ENCODE measurements at regions not wholly inside any gene's neighbourhood (a gene's known extent, or its start where the extent isn't known, plus 50 kb on each side); places are given as distances from the start of the nearest gene placed in this dataset.

DNA sequence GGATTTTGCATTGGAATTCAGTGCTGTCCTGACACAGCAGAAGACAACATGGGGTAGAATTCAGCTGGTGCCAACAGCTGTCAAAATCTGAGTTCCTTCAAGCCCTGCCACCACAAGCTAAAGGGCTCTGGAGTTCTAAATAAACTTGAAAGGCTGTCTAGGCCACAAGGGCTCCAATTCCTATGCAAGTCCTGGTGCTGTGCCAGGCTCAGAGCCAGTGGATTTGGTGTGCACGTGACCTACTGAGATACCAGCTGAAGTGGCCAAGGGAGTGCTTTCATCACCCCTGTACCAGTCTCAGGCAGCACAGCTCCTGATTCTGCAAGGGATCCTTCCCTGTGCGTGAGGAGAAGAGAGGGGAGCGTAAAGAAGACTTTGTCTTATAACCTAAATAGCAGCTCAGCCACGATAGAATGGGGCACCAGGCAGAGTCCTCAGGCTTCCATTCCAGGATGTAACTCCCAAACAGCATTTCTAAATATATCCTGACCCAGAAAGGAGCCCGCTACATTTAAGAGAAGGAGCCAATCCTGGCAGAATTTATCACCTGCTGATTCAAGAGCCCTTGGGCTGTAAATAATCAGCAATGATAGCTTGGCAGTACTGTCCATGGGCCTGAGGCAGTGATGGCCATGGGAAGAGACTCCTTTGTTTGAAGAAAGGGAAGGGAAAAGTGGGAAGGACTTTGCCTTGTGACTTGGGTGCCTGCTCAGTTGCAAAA, 881.2 kb upstream of the EPHA7 start:
- TF ChIP-seq EZH2 (IDR thresholded peaks at IDR 0.05) (no peak), EZH2phosphoT487 (IDR thresholded peaks at IDR 0.05) (no peak)
- TF ChIP-seq, protein P1, sequence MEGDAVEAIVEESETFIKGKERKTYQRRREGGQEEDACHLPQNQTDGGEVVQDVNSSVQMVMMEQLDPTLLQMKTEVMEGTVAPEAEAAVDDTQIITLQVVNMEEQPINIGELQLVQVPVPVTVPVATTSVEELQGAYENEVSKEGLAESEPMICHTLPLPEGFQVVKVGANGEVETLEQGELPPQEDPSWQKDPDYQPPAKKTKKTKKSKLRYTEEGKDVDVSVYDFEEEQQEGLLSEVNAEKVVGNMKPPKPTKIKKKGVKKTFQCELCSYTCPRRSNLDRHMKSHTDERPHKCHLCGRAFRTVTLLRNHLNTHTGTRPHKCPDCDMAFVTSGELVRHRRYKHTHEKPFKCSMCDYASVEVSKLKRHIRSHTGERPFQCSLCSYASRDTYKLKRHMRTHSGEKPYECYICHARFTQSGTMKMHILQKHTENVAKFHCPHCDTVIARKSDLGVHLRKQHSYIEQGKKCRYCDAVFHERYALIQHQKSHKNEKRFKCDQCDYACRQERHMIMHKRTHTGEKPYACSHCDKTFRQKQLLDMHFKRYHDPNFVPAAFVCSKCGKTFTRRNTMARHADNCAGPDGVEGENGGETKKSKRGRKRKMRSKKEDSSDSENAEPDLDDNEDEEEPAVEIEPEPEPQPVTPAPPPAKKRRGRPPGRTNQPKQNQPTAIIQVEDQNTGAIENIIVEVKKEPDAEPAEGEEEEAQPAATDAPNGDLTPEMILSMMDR (IDR thresholded peaks at IDR 0.05): no peak
- Histone ChIP-seq H3K36me3 (no peaks in the 10 kb centered on the region), H4K20me1 (ENCODE audit: low read depth) (no peaks in the 10 kb centered on the region), H3K79me2 (ENCODE audit: low read depth) (no peaks in the 10 kb centered on the region), H3K9ac (no peak overlapping the region), H3K27ac (no peak overlapping the region), H2AFZ (replicated peaks) (peak overlapping the region; percentile 86), H3K4me3 (no peak overlapping the region), H3F3A (ENCODE audit: low read depth) (no peaks in the 10 kb centered on the region), H3K4me1 (no peaks in the 10 kb centered on the region), H3K4me2 (no peak overlapping the region), H3K27me3 (no peaks in the 10 kb centered on the region), H3K9me3 (ENCODE audit: low read depth) (no peaks in the 10 kb centered on the region)
- Mint-ChIP-seq H3K4me3 (no peak overlapping the region), H3K36me3 (no peaks in the 10 kb centered on the region), H3K9me3 (peaks cover 4% of the 10 kb centered on the region), H3K4me1 (no peaks in the 10 kb centered on the region), H3K27ac (no peak overlapping the region), H3K27me3 (ENCODE audit: insufficient read depth, low read depth) (peaks cover 2% of the 10 kb centered on the region)
- no peak for DNase-seq (ENCODE audit: low spot score)

DNA sequence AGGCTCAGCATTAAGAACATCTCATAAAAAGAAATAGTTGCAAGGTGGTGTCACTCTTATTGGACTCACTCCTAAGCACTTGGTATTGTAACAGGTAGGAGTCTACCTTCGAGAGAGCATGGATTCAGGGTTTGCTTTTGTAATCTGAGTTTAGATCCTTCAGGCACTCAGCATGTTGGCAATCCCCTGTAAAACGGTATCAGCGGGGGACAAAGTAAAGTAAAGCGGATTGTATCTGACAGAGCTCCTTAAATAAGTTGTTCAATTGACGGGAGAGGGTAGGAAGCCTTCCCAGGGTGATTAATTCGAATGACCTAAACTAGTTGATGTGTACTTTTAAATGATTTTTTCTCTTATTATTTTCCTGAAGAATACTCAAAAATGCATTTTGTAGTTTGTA, 869.8 kb upstream of the EPHA7 start:
- Histone ChIP-seq H3K9me3 (ENCODE audit: low read depth) (no peaks in the 10 kb centered on the region), H3K27me3 (peaks cover 55% of the 10 kb centered on the region), H2AFZ (replicated peaks) (no peak overlapping the region), H3K36me3 (no peaks in the 10 kb centered on the region), H3K4me3 (peak overlapping the region; percentile 13), H3F3A (ENCODE audit: low read depth) (peaks cover 17% of the 10 kb centered on the region), H3K27ac (peak overlapping the region; percentile 63), H4K20me1 (ENCODE audit: low read depth) (no peaks in the 10 kb centered on the region), H3K4me1 (peaks cover 23% of the 10 kb centered on the region), H3K4me2 (peak overlapping the region; percentile 58), H3K9ac (no peak overlapping the region), H3K79me2 (ENCODE audit: low read depth) (no peaks in the 10 kb centered on the region)
- peak; percentile 83 for DNase-seq (ENCODE audit: low spot score)
- no peak for TF ChIP-seq EZH2 (IDR thresholded peaks at IDR 0.05)
- TF ChIP-seq, protein P1 (IDR thresholded peaks at IDR 0.05): no peak
- TF ChIP-seq EZH2phosphoT487 (IDR thresholded peaks at IDR 0.05): peak; percentile 70
- Mint-ChIP-seq H3K9me3 (peaks cover 6% of the 10 kb centered on the region), H3K4me1 (peaks cover 19% of the 10 kb centered on the region), H3K27ac (no peak overlapping the region), H3K27me3 (ENCODE audit: insufficient read depth, low read depth) (peaks cover 5% of the 10 kb centered on the region), H3K36me3 (peaks cover 2% of the 10 kb centered on the region), H3K4me3 (no peak overlapping the region)

DNA sequence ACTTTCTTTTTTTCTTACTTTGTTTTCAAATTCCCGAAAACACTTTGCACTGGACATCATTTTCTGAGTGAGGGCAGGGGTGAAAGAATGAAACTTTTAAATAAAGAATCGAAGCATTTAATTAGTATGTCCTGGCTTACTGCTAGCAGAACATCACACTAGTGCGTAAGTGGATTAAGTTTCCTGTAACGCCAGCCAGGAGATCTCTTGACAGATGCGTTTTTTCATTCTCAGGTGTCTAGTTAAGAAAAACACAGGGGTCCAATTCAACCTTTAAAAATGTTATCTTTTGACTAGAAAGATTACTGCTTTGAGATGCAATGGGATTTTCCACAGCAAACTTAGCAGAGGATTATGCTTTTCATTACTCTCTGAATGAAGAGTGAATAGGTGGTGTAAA, 858.8 kb upstream of the EPHA7 start:
- peak; percentile 55 for DNase-seq (ENCODE audit: low spot score)
- TF ChIP-seq EZH2phosphoT487 (IDR thresholded peaks at IDR 0.05): no peak
- no peak for TF ChIP-seq EZH2 (IDR thresholded peaks at IDR 0.05)
- peaks cover 19% of the 10 kb centered on the region for H3F3A ChIP-seq (ENCODE audit: low read depth)
- H3K4me1 ChIP-seq: peaks cover 56% of the 10 kb centered on the region
- Mint-ChIP-seq H3K4me1 (peaks cover 32% of the 10 kb centered on the region), H3K9me3 (no peaks in the 10 kb centered on the region), H3K27ac (no peak overlapping the region), H3K27me3 (ENCODE audit: insufficient read depth, low read depth) (no peaks in the 10 kb centered on the region), H3K36me3 (peaks cover 4% of the 10 kb centered on the region), H3K4me3 (no peak overlapping the region)
- no peak overlapping the region for H3K4me3 ChIP-seq
- H3K9me3 ChIP-seq (ENCODE audit: low read depth): no peaks in the 10 kb centered on the region
- no peak overlapping the region for H3K9ac ChIP-seq
- H4K20me1 ChIP-seq (ENCODE audit: low read depth): no peaks in the 10 kb centered on the region
- no peak overlapping the region for H2AFZ ChIP-seq (replicated peaks)
- H3K27ac ChIP-seq: peak overlapping the region; percentile 18
- peaks cover 3% of the 10 kb centered on the region for H3K36me3 ChIP-seq
- H3K79me2 ChIP-seq (ENCODE audit: low read depth): no peaks in the 10 kb centered on the region
- H3K4me2 ChIP-seq: peak overlapping the region; percentile 63
- H3K27me3 ChIP-seq: no peaks in the 10 kb centered on the region

GRCh38 chr6:94272327-94272726, 853.0 kb upstream of the EPHA7 start:
- H3K27ac Mint-ChIP-seq: no peak overlapping the region
- no peak overlapping the region for H3K27ac ChIP-seq

More at GRCh38 chr6:94272327-94272726, 853.0 kb upstream of the EPHA7 start:
- Histone ChIP-seq H3K4me2 (no peak overlapping the region), H3K4me3 (no peak overlapping the region), H3K79me2 (ENCODE audit: low read depth) (no peaks in the 10 kb centered on the region), H4K20me1 (ENCODE audit: low read depth) (no peaks in the 10 kb centered on the region), H3F3A (ENCODE audit: low read depth) (peaks cover 16% of the 10 kb centered on the region), H3K4me1 (peaks cover 58% of the 10 kb centered on the region), H2AFZ (replicated peaks) (peak overlapping the region; percentile 24), H3K36me3 (peaks cover 3% of the 10 kb centered on the region), H3K9ac (no peak overlapping the region), H3K9me3 (ENCODE audit: low read depth) (no peaks in the 10 kb centered on the region), H3K27me3 (no peaks in the 10 kb centered on the region)
- Mint-ChIP-seq H3K36me3 (peaks cover 4% of the 10 kb centered on the region), H3K9me3 (no peaks in the 10 kb centered on the region), H3K4me1 (peaks cover 32% of the 10 kb centered on the region), H3K4me3 (no peak overlapping the region), H3K27me3 (ENCODE audit: insufficient read depth, low read depth) (no peaks in the 10 kb centered on the region)
- TF ChIP-seq, protein P1 (IDR thresholded peaks at IDR 0.05): no peak
- TF ChIP-seq EZH2 (IDR thresholded peaks at IDR 0.05) (no peak), EZH2phosphoT487 (IDR thresholded peaks at IDR 0.05) (no peak)
- DNase-seq (ENCODE audit: low spot score): no peak

Data from neural progenitor cell (in vitro differentiated cells).